ENCODE measurements at regions not wholly inside any gene's neighbourhood (a gene's known extent, or its start where the extent isn't known, plus 50 kb on each side); places are given as distances from the start of the nearest gene placed in this dataset.

GRCh38 chr7:86975449-86975848 is 84.0 kb downstream of the ELAPOR2 start:
- TF ChIP-seq CTCF (IDR thresholded peaks at IDR 0.05 in 8 of 11, conservative IDR thresholded peaks at IDR 0.05 in 3 of 11) (no peak), POLR2A (IDR thresholded peaks at IDR 0.05) (no peak)

Measured in spleen (tissue), 7 donors.